GM23338 (cell line): ENCODE measurements at regions not wholly inside any gene's neighbourhood (a gene's known extent, or its start where the extent isn't known, plus 50 kb on each side); places are given as distances from the start of the nearest gene placed in this dataset.
A peak's percentile ranks its signal among the peaks of the same experiment; 100 is the strongest.

Source experiments
- ATAC-seq: fragments of 200-7000 bp; cut with Tn5 transposase; 3 replicates; pipeline ENCODE4 v1.9.1; 2020
- DNase-seq: peaks from one replicate; pipeline ENCODE4 v3.0.0-alpha.2; 2015; ENCODE audit warnings: low spot score
- H2AFZ ChIP-seq: fragments of 200-600 bp; sonication (generic); 2 replicates; pipeline ENCODE4 v1.8.0; 2016; ENCODE audit warnings: antibody characterized with exemption, mild to moderate bottlenecking, moderate library complexity
- H3F3A ChIP-seq: fragments of 200-600 bp; sonication (generic); replicated peaks from 2 replicates; pipeline ENCODE4 v1.8.0; 2017; ENCODE audit warnings: antibody characterized with exemption, mixed run types, low read depth
- H3K27ac ChIP-seq: fragments of 200-600 bp; sonication (generic); 2 replicates; pipeline ENCODE4 v1.6.1; 2016; ENCODE audit warnings: low read depth
- H3K27me3 ChIP-seq: fragments of 200-600 bp; sonication (generic); 2 replicates; pipeline ENCODE4 v1.8.0; 2016; ENCODE audit warnings: mild to moderate bottlenecking, mixed run types, moderate library complexity; ENCODE audit not compliant: insufficient read depth
- H3K36me3 ChIP-seq: fragments of 200-600 bp; sonication (generic); 2 replicates; pipeline ENCODE4 v1.8.0; 2016; ENCODE audit warnings: mild to moderate bottlenecking; ENCODE audit not compliant: insufficient read depth
- H3K4me1 ChIP-seq: fragments of 200-600 bp; sonication (generic); 2 replicates; pipeline ENCODE4 v1.8.0; 2016; ENCODE audit warnings: mild to moderate bottlenecking, moderate library complexity; ENCODE audit not compliant: insufficient read depth
- H3K4me2 ChIP-seq: fragments of 200-600 bp; sonication (generic); 2 replicates; pipeline ENCODE4 v1.7.1; 2017; ENCODE audit warnings: mixed run types
- H3K4me3 ChIP-seq: fragments of 200-600 bp; sonication (generic); 2 replicates; pipeline ENCODE4 v1.6.1; 2016; ENCODE audit warnings: mixed run types
- H3K79me2 ChIP-seq: fragments of 200-600 bp; sonication (generic); replicated peaks from 2 replicates; pipeline ENCODE4 v1.8.0; 2017; ENCODE audit warnings: mild to moderate bottlenecking; ENCODE audit not compliant: insufficient read depth
- H3K9me2 ChIP-seq: fragments of 200-600 bp; sonication (generic); 2 replicates; pipeline ENCODE4 v1.8.0; 2017; ENCODE audit not compliant: insufficient read depth
- H4K20me1 ChIP-seq: fragments of 200-600 bp; sonication (generic); replicated peaks from 2 replicates; pipeline ENCODE4 v1.8.0; 2017; ENCODE audit warnings: mild to moderate bottlenecking; ENCODE audit not compliant: insufficient read depth
- H3K27ac Mint-ChIP-seq: 2 replicates; pipeline ENCODE4 v1.8.0; 2020; ENCODE audit warnings: inconsistent platforms, mild to moderate bottlenecking, moderate library complexity, mixed read lengths
- H3K27me3 Mint-ChIP-seq: 3 replicates; pipeline ENCODE4 v1.8.0; 2022; ENCODE audit warnings: low read depth, mild to moderate bottlenecking, moderate library complexity, mixed read lengths, inconsistent platforms; ENCODE audit not compliant: insufficient read depth, poor library complexity
- H3K36me3 Mint-ChIP-seq: 3 replicates; pipeline ENCODE4 v1.8.0; 2021; ENCODE audit warnings: low read depth, mild to moderate bottlenecking, inconsistent platforms, moderate library complexity, mixed read lengths
- H3K4me1 Mint-ChIP-seq: 3 replicates; pipeline ENCODE4 v1.8.0; 2020; ENCODE audit warnings: mild to moderate bottlenecking, inconsistent platforms, mixed read lengths
- H3K4me3 Mint-ChIP-seq: 3 replicates; pipeline ENCODE4 v1.8.0; 2021; ENCODE audit warnings: moderate library complexity, mild to moderate bottlenecking, inconsistent platforms, mixed read lengths
- H3K9me3 Mint-ChIP-seq: 3 replicates; pipeline ENCODE4 v1.8.0; 2020; ENCODE audit warnings: moderate library complexity, mild to moderate bottlenecking, inconsistent platforms, mixed read lengths
- CREB1 ChIP-seq: fragments of 250-450 bp; sonication (Bioruptor Pico); IDR thresholded peaks from 2 replicates; pipeline ENCODE4 v1.5.0; 2020; ENCODE audit warnings: low read depth, mild to moderate bottlenecking, moderate library complexity
- ETS1 ChIP-seq: IDR thresholded peaks from 2 replicates; pipeline ENCODE4 v1.6.1; 2016; ENCODE audit warnings: antibody characterized with exemption
- EZH2 ChIP-seq: fragments of 200-600 bp; sonication (generic); IDR thresholded peaks from one replicate; pipeline ENCODE4 v1.8.0; 2017; ENCODE audit warnings: antibody characterized with exemption, mild to moderate bottlenecking, low read depth; ENCODE audit not compliant: unreplicated experiment
- EZH2phosphoT487 ChIP-seq: fragments of 200-600 bp; sonication (generic); IDR thresholded peaks from one replicate; pipeline ENCODE4 v1.8.1; 2018; ENCODE audit warnings: antibody characterized with exemption; ENCODE audit not compliant: unreplicated experiment
- JUNB ChIP-seq: IDR thresholded peaks from one replicate; pipeline ENCODE4 v1.6.1; 2016; ENCODE audit warnings: antibody characterized with exemption; ENCODE audit not compliant: unreplicated experiment
- NANOG ChIP-seq: IDR thresholded peaks from 2 replicates; pipeline ENCODE4 v1.6.1; 2016; ENCODE audit warnings: antibody characterized with exemption, borderline replicate concordance
- REST ChIP-seq: IDR thresholded peaks from one replicate; pipeline ENCODE4 v1.6.1; 2018; ENCODE audit warnings: antibody characterized with exemption; ENCODE audit not compliant: unreplicated experiment
- ZNF331 ChIP-seq: fragments of 250-450 bp; sonication (Bioruptor Pico); IDR thresholded peaks from 2 replicates; pipeline ENCODE4 v1.5.0; 2020; ENCODE audit warnings: low read depth, mild to moderate bottlenecking, moderate library complexity

- peaks cover 9% of the 10 kb centered on the region; the same call in 1 of the 2 replicates for H3K4me1 ChIP-seq
- Mint-ChIP-seq H3K4me3 (no peak overlapping the region), H3K4me1 (peaks cover 24% of the 10 kb centered on the region), H3K27me3 (peaks cover 2% of the 10 kb centered on the region), H3K9me3 (peaks cover 3% of the 10 kb centered on the region; the same call in 2 of the 3 replicates), H3K27ac (peak overlapping the region; percentile 39), H3K36me3 (peaks cover 5% of the 10 kb centered on the region; the same call in 2 of the 3 replicates)
- H4K20me1 ChIP-seq, result no peaks in the 10 kb centered on the region
- ATAC-seq, result peak; percentile 99
- H3K79me2 ChIP-seq, result no peaks in the 10 kb centered on the region
- no peak for TF ChIP-seq EZH2phosphoT487
- peak; percentile 68; the same call in 1 of the 2 replicates for TF ChIP-seq NANOG
- peak; percentile 73 for DNase-seq
- H3K4me2 ChIP-seq, result 0 out of 2 replicates have a peak overlapping the region, but pooled peaks have one; percentile 11
- H3K4me3 ChIP-seq, result no peak overlapping the region
- peak overlapping the region; percentile 22; the same call in 1 of the 2 replicates for H3K27ac ChIP-seq
- no peaks in the 10 kb centered on the region for H3F3A ChIP-seq
- no peak overlapping the region for H2AFZ ChIP-seq
- H3K9me2 ChIP-seq, result no peaks in the 10 kb centered on the region
- no peaks in the 10 kb centered on the region for H3K36me3 ChIP-seq
- H3K27me3 ChIP-seq, result no peaks in the 10 kb centered on the region
Measured at GRCh38 chrX:34764852-34765361, 107.8 kb upstream of the TMEM47 start.

- Mint-ChIP-seq H3K4me1 (peaks cover 20% of the 10 kb centered on the region), H3K27me3 (peaks cover 2% of the 10 kb centered on the region), H3K9me3 (peaks cover 3% of the 10 kb centered on the region; the same call in 2 of the 3 replicates), H3K36me3 (peaks cover 5% of the 10 kb centered on the region; the same call in 2 of the 3 replicates), H3K27ac (no peak overlapping the region), H3K4me3 (no peak overlapping the region)
- no peak overlapping the region for H3K4me2 ChIP-seq
- TF ChIP-seq CREB1 (CRISPR knock-in tag) (no peak), ZNF331 (CRISPR knock-in tag) (no peak), NANOG (no peak), JUNB (no peak), EZH2 (no peak), EZH2phosphoT487 (no peak), REST (no peak), ETS1 (no peak)
- H3K4me3 ChIP-seq, result no peak overlapping the region
- H3K9me2 ChIP-seq, result no peaks in the 10 kb centered on the region
- H3K36me3 ChIP-seq, result no peaks in the 10 kb centered on the region
- ATAC-seq (no peak), DNase-seq (no peak)
- H3K27me3 ChIP-seq, result no peaks in the 10 kb centered on the region
- H3K79me2 ChIP-seq, result no peaks in the 10 kb centered on the region
- H3K4me1 ChIP-seq, result 0 out of 2 replicates have a peak, but pooled peaks cover 4% of the 10 kb centered on the region
- no peaks in the 10 kb centered on the region for H3F3A ChIP-seq
- H4K20me1 ChIP-seq, result no peaks in the 10 kb centered on the region
- H2AFZ ChIP-seq, result no peak overlapping the region
- no peak overlapping the region for H3K27ac ChIP-seq
Measured at GRCh38 chrX:34768290-34768689, 111.2 kb upstream of the TMEM47 start.
